GM12891 (cell line): ENCODE measurements at regions not wholly inside any gene's neighbourhood (a gene's known extent, or its start where the extent isn't known, plus 50 kb on each side); places are given as distances from the start of the nearest gene placed in this dataset.

ENCODE experiments used
- POLR2A ChIP-seq: IDR thresholded peaks from 2 replicates; pipeline ENCODE4 v1.6.1; 2011; ENCODE audit warnings: low read depth, low read length, control low read depth
- POLR2AphosphoS5 ChIP-seq: IDR thresholded peaks from 2 replicates; pipeline ENCODE4 v1.6.1; 2011; ENCODE audit warnings: low read depth, low read length, control low read depth
- TAF1 ChIP-seq: IDR thresholded peaks from 2 replicates; pipeline ENCODE4 v1.6.1; 2011; ENCODE audit warnings: low read depth, low read length, control low read depth

- TF ChIP-seq POLR2A (no peak), POLR2AphosphoS5 (no peak), TAF1 (no peak)
Measured at GRCh38 chr5:68369457-68370125, 154.0 kb downstream of the PIK3R1 start.
